Hepatocyte (in vitro differentiated cells): ENCODE measurements at regions not wholly inside any gene's neighbourhood (a gene's known extent, or its start where the extent isn't known, plus 50 kb on each side); places are given as distances from the start of the nearest gene placed in this dataset.

ENCODE experiments used
- DNase-seq: peaks from one replicate; pipeline ENCODE4 v3.0.0-alpha.2; 2016; ENCODE audit warnings: low spot score
- H2AFZ ChIP-seq: fragments of 200-600 bp; sonication (generic); 2 replicates; pipeline ENCODE4 v1.6.0; 2016; ENCODE audit warnings: antibody characterized with exemption, mild to moderate bottlenecking
- H3K27ac ChIP-seq: fragments of 200-600 bp; sonication (generic); 2 replicates; pipeline ENCODE4 v1.5.1; 2016; ENCODE audit warnings: mild to moderate bottlenecking
- H3K27me3 ChIP-seq: fragments of 200-600 bp; sonication (generic); 2 replicates; pipeline ENCODE4 v1.6.1; 2016
- H3K36me3 ChIP-seq: fragments of 200-600 bp; sonication (generic); replicated peaks from 2 replicates; pipeline ENCODE4 v1.5.1; 2016; ENCODE audit warnings: low read depth; ENCODE audit not compliant: insufficient read depth
- H3K4me1 ChIP-seq: fragments of 200-600 bp; sonication (generic); 2 replicates; pipeline ENCODE4 v1.5.1; 2016; ENCODE audit warnings: mild to moderate bottlenecking, moderate library complexity; ENCODE audit not compliant: insufficient read depth
- H3K4me2 ChIP-seq: fragments of 200-600 bp; sonication (generic); 2 replicates; pipeline ENCODE4 v1.6.0; 2016
- H3K4me3 ChIP-seq: fragments of 200-600 bp; sonication (generic); 2 replicates; pipeline ENCODE4 v1.5.1; 2016; ENCODE audit warnings: mild to moderate bottlenecking
- H3K79me2 ChIP-seq: fragments of 200-600 bp; sonication (generic); 2 replicates; pipeline ENCODE4 v1.6.0; 2017; ENCODE audit warnings: mild to moderate bottlenecking
- H3K9me2 ChIP-seq: fragments of 200-600 bp; sonication (generic); replicated peaks from 2 replicates; pipeline ENCODE4 v1.6.0; 2017; ENCODE audit warnings: mild to moderate bottlenecking; ENCODE audit not compliant: insufficient read depth
- H3K9me3 ChIP-seq: fragments of 200-600 bp; sonication (generic); 2 replicates; pipeline ENCODE4 v1.5.1; 2016; ENCODE audit warnings: low read depth, mild to moderate bottlenecking
- H4K20me1 ChIP-seq: fragments of 200-600 bp; sonication (generic); 2 replicates; pipeline ENCODE4 v1.6.0; 2016; ENCODE audit warnings: mild to moderate bottlenecking; ENCODE audit not compliant: insufficient read depth, poor library complexity, severe bottlenecking
- CTCF ChIP-seq: fragments of 200-600 bp; sonication (generic); IDR thresholded peaks from 2 replicates; pipeline ENCODE4 v1.5.1; 2016; ENCODE audit warnings: antibody characterized with exemption, mild to moderate bottlenecking; ENCODE audit not compliant: poor library complexity
- EZH2 ChIP-seq: fragments of 200-600 bp; sonication (generic); IDR thresholded peaks from 2 replicates; pipeline ENCODE4 v1.6.1; 2016; ENCODE audit warnings: antibody characterized with exemption, mild to moderate bottlenecking, borderline replicate concordance
- EZH2phosphoT487 ChIP-seq: fragments of 200-600 bp; sonication (generic); IDR thresholded peaks from one replicate; pipeline ENCODE4 v1.6.1; 2018; ENCODE audit warnings: antibody characterized with exemption, mild to moderate bottlenecking, low read depth, moderate library complexity; ENCODE audit not compliant: unreplicated experiment, severe bottlenecking
- WGBS: methylation state at CpG from one replicate; pipeline ENCODE4 v1.1.6; 2016; ENCODE audit warnings: low lambda C conversion rate; ENCODE audit errors: missing lambda C conversion rate; 5-methylcytosine and 5-hydroxymethylcytosine counted together

- no peak overlapping the region for H3K4me2 ChIP-seq
- no peak overlapping the region for H2AFZ ChIP-seq
- no peak overlapping the region for H3K4me3 ChIP-seq
- H3K27me3 ChIP-seq: no peaks in the 10 kb centered on the region
- no peaks in the 10 kb centered on the region for H4K20me1 ChIP-seq
- H3K4me1 ChIP-seq: peaks cover 27% of the 10 kb centered on the region
- DNase-seq: no peak
- TF ChIP-seq CTCF (no peak), EZH2phosphoT487 (no peak), EZH2 (no peak)
- H3K9me2 ChIP-seq: no peaks in the 10 kb centered on the region
- 88% methylated on average over 2 of the region's 2 CpGs for WGBS
- no peaks in the 10 kb centered on the region for H3K36me3 ChIP-seq
- H3K9me3 ChIP-seq: no peaks in the 10 kb centered on the region
- no peaks in the 10 kb centered on the region for H3K79me2 ChIP-seq
- H3K27ac ChIP-seq: no peak overlapping the region
Observed at GRCh38 chr16:86225905-86226371, 284.4 kb upstream of the FOXF1 start.

- Histone ChIP-seq H3K4me2 (no peak overlapping the region), H3K9me3 (no peaks in the 10 kb centered on the region), H3K27ac (no peak overlapping the region), H3K9me2 (no peaks in the 10 kb centered on the region), H4K20me1 (no peaks in the 10 kb centered on the region), H3K4me3 (no peak overlapping the region), H3K4me1 (peaks cover 16% of the 10 kb centered on the region), H3K36me3 (no peaks in the 10 kb centered on the region), H3K27me3 (no peaks in the 10 kb centered on the region), H3K79me2 (no peaks in the 10 kb centered on the region), H2AFZ (no peak overlapping the region)
- TF ChIP-seq EZH2phosphoT487: no peak
- TF ChIP-seq CTCF: no peak
- TF ChIP-seq EZH2: no peak
- no peak for DNase-seq
- 94% methylated on average over 8 of the region's 8 CpGs for WGBS
Observed at GRCh38 chr16:86227041-86227440, 283.3 kb upstream of the FOXF1 start.

DNA sequence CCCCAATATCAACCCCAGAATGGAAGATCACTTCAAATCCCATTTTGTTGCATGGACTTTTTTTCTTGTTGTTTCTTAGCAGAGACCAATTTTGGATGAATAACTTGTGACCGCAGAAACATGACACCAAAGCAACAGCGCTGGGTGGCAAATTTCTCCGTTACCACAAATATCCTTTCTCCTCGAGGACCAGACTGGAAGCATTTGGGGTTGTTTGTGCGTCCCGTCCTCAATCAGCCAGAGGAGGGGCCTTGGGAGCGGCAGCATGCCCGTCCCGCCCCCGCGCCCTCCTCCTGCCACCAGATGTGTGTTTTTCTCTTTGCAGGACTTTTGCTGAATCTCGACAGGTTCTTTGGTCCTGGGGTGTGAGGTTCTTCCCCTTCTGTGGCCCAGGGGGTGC, 282.5 kb upstream of the FOXF1 start:
- no peak overlapping the region for H3K4me2 ChIP-seq
- no peaks in the 10 kb centered on the region for H3K9me2 ChIP-seq
- no peak overlapping the region for H3K4me3 ChIP-seq
- H3K27ac ChIP-seq: peak overlapping the region; percentile 12
- H3K27me3 ChIP-seq: no peaks in the 10 kb centered on the region
- peak; percentile 14 for DNase-seq
- WGBS: 72% methylated on average over 12 of the region's 12 CpGs
- no peak overlapping the region for H2AFZ ChIP-seq
- H3K9me3 ChIP-seq: no peaks in the 10 kb centered on the region
- no peaks in the 10 kb centered on the region for H3K36me3 ChIP-seq
- H3K4me1 ChIP-seq: peaks cover 8% of the 10 kb centered on the region
- no peaks in the 10 kb centered on the region for H3K79me2 ChIP-seq
- TF ChIP-seq CTCF (no peak), EZH2 (no peak), EZH2phosphoT487 (no peak)
- no peaks in the 10 kb centered on the region for H4K20me1 ChIP-seq

- peaks cover 2% of the 10 kb centered on the region for H3K4me1 ChIP-seq
- no peak overlapping the region for H3K4me3 ChIP-seq
- H3K27ac ChIP-seq: no peak overlapping the region
- TF ChIP-seq CTCF (no peak), EZH2 (no peak), EZH2phosphoT487 (no peak)
- H4K20me1 ChIP-seq: no peaks in the 10 kb centered on the region
- H2AFZ ChIP-seq: no peak overlapping the region
- 73% methylated on average over 4 of the region's 4 CpGs for WGBS
- no peaks in the 10 kb centered on the region for H3K9me2 ChIP-seq
- H3K9me3 ChIP-seq: no peaks in the 10 kb centered on the region
- no peak overlapping the region for H3K4me2 ChIP-seq
- H3K27me3 ChIP-seq: no peaks in the 10 kb centered on the region
- DNase-seq: no peak
- H3K79me2 ChIP-seq: no peaks in the 10 kb centered on the region
- H3K36me3 ChIP-seq: no peaks in the 10 kb centered on the region
Observed at GRCh38 chr16:86228713-86229112, 281.6 kb upstream of the FOXF1 start.
